Esophagus muscularis mucosa (tissue), 4 donors: ENCODE measurements at regions not wholly inside any gene's neighbourhood (a gene's known extent, or its start where the extent isn't known, plus 50 kb on each side); places are given as distances from the start of the nearest gene placed in this dataset.

Source experiments
- DNase-seq: peaks from one replicate; pipeline ENCODE4 v3.0.0-alpha.2; 2017; ENCODE audit errors: extremely low spot score
- H3K27ac ChIP-seq, 4 donors: fragments of 200-600 bp; sonication (generic); replicated peaks in 1 of 4; 1 replicate in 3 of 4; 2 replicates in 1 of 4; pipeline ENCODE4 v1.5.1; 2016 to 2019; ENCODE audit warnings: mild to moderate bottlenecking in 1 of 4
- H3K27me3 ChIP-seq, 4 donors: fragments of 200-600 bp; sonication (generic); one replicate each; pipeline versions ENCODE4 v1.5.1 to v1.6.0; 2016 to 2019
- H3K36me3 ChIP-seq, 4 donors: fragments of 200-600 bp; sonication (generic); one replicate each; pipeline ENCODE4 v1.5.1; 2016 to 2019
- H3K4me1 ChIP-seq, 4 donors: fragments of 200-600 bp; sonication (generic); one replicate each; pipeline ENCODE4 v1.5.1; 2016 to 2019
- H3K4me3 ChIP-seq, 4 donors: fragments of 200-600 bp; sonication (generic); 1 replicate in 2 of 4; 2 replicates in 2 of 4; pipeline ENCODE4 v1.5.1; 2016 to 2019; ENCODE audit warnings: mild to moderate bottlenecking in 4 of 4, moderate library complexity in 1 of 4
- H3K9me3 ChIP-seq, 4 donors: fragments of 200-600 bp; sonication (generic); 1 replicate in 3 of 4; 2 replicates in 1 of 4; pipeline ENCODE4 v1.5.1; 2016 to 2019
- CTCF ChIP-seq, 3 experiments: fragments of 200-600 bp in 2 of 3; fragments of 450-650 bp in 1 of 3; sonication (generic) in 2 of 3; IDR thresholded peaks; one replicate each; pipeline ENCODE4 v1.5.1; 2017 to 2019; ENCODE audit warnings: antibody characterized with exemption in 3 of 3, mild to moderate bottlenecking in 2 of 3, moderate library complexity in 1 of 3
- EP300 ChIP-seq: sonication (generic); formaldehyde crosslinking; IDR thresholded peaks from one replicate; pipeline ENCODE4 v1.6.1; 2017; ENCODE audit warnings: antibody characterized with exemption
- POLR2A ChIP-seq: fragments of 450-650 bp; IDR thresholded peaks from one replicate; pipeline ENCODE4 v1.6.1; 2017; ENCODE audit warnings: antibody characterized with exemption, moderate library complexity, mild to moderate bottlenecking, low read depth
- POLR2AphosphoS5 ChIP-seq, 2 donors: sonication (generic); formaldehyde crosslinking; IDR thresholded peaks; one replicate each; pipeline ENCODE4 v1.6.1; 2017; ENCODE audit warnings: antibody characterized with exemption in 2 of 2
- WGBS: methylation state at CpG from one replicate; pipeline ENCODE4 v1.1.5; 2018; 5-methylcytosine and 5-hydroxymethylcytosine counted together
- intact Hi-C: fragments of 100-400 bp; cut with DNase I; formaldehyde crosslinking; loops from one replicate; pipeline ENCODE4 v1.15.1; 2023

DNA sequence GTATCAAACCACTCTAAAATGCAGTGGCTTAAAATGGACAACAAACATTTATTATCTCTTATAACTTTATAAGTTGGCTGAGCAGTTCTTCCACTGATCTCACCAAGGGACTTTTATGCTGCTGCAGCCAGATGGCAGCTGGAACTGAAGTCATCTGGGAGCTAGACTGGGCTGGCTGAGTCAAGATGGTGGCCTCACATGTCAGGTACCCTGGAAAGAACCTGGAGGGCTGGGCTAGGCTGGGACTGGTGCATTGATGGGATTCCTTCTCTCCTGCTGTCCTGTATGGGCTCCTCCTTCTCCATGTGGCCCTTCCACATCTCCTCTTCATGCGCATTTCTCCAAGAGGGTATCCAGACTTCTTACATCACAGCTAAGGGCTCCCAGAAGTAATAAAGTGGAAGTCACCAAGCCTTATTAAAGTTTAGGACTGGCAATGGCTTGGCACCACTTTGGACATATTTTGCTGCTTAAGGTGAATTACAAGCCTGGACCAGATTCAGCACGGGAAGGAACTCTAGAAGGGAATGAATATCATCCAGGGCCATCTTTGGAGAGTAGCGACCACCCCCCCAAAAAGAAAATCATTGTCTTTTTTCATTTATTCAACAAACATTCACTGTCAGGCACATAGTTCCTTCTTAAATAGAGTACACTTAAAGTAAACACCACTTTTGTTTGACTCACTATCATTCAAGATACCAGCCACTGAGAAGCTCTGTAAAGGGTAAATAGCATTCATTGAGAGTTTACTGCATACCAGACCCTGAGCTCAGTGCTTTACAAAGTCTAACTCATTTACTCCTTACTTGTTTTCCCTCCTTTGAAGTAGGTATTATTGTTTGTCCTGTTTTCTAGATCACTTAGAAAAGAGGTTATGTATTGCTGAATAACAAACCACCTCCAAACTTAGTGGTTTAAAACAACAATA lies 138.0 kb downstream of the ZFP36L2 start:
- DNase-seq: no peak
- intact Hi-C loops: loop anchor here (5.0 kb wide), 1 partner anchor 139 kb away; the partner anchor contains the start of gene ZFP36L2
- Histone ChIP-seq H3K4me1 (peaks cover 42 to 51% (median 48%) of the 10 kb centered on the region in 4 donors), H3K4me3 (no peak overlapping the region), H3K27me3 (no peaks in the 10 kb centered on the region), H3K36me3 (no peaks in the 10 kb centered on the region), H3K9me3 (peaks cover 0 to 7% (median 3%) of the 10 kb centered on the region in 4 donors), H3K27ac (peak overlapping the region; percentile 88 to 95 (median 91))
- WGBS: 92% methylated on average over 3 of the region's 3 CpGs
- no peak for TF ChIP-seq POLR2A
- TF ChIP-seq POLR2AphosphoS5 (IDR thresholded peaks at IDR 0.05): no peak
- no peak for TF ChIP-seq CTCF (IDR thresholded peaks at IDR 0.05)
- TF ChIP-seq EP300: no peak

- DNase-seq: no peak
- TF ChIP-seq POLR2A: no peak
- TF ChIP-seq POLR2AphosphoS5 (IDR thresholded peaks at IDR 0.05): no peak
- TF ChIP-seq EP300: no peak
- TF ChIP-seq CTCF (IDR thresholded peaks at IDR 0.05): no peak
- H3K36me3 ChIP-seq: no peaks in the 10 kb centered on the region
- no peaks in the 10 kb centered on the region for H3K27me3 ChIP-seq
- intact Hi-C loops: loop anchor here (5.0 kb wide), 1 partner anchor 140 kb away; the partner anchor contains the start of gene ZFP36L2
- H3K4me3 ChIP-seq: no peak overlapping the region
- H3K4me1 ChIP-seq: peaks cover 52 to 61% (median 58%) of the 10 kb centered on the region in 4 donors
- H3K27ac ChIP-seq: peak overlapping the region; percentile 88 to 95 (median 91)
- WGBS: 88% methylated on average over 3 of the region's 3 CpGs
- H3K9me3 ChIP-seq: peaks cover 0 to 7% (median 3%) of the 10 kb centered on the region in 4 donors
These were observed 139.0 kb downstream of the ZFP36L2 start for GRCh38 chr2:43087413-43087812.

DNA sequence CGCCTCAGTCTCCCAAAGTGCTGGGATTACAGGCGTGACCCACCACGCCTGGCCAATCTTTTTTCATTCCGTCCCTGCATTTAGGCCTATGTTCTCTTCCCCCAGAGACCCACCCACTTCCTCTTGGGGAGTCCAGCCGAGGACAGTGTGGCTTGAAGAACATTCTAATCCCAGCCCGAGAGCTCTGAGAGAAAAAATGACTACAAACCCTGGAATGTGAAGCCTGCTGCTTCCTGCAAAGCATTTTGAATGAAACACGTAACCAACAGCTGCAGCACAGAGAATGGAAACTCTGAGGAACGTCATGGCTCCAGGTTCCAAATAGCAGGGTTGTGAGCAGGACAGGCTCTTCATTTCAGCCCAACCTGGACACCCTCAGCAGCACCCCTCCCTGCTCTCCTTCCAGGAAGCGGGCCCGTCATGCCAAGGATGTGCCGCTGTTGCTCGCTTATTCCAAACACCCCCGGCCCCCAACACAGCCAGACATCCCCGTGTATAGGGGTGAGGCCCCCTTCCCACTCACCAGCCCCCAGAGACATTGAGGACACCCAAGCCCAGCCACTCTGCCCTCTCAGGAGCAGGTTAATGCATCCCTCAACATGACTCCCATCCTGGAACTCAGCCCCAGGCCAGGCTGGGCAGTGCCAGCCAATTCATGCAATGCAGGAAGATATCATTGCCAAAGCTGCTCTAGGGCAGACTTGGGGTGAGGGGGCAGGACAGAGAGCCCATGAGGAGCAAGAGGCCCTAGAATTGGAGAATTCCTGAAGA lies 139.8 kb downstream of the ZFP36L2 start:
- H3K4me1 ChIP-seq: peaks cover 59 to 69% (median 65%) of the 10 kb centered on the region in 4 donors
- TF ChIP-seq POLR2A: no peak
- peak; percentile 93 for TF ChIP-seq POLR2AphosphoS5 (IDR thresholded peaks at IDR 0.05)
- peak in 1 of 3 experiments; percentile 5 for TF ChIP-seq CTCF (IDR thresholded peaks at IDR 0.05)
- TF ChIP-seq EP300: peak; percentile 86
- H3K36me3 ChIP-seq: no peaks in the 10 kb centered on the region
- H3K27ac ChIP-seq: peak overlapping the region; percentile 88 to 95 (median 91)
- H3K27me3 ChIP-seq: no peaks in the 10 kb centered on the region
- intact Hi-C loops: loop anchor here (5.0 kb wide), 1 partner anchor 141 kb away; the partner anchor contains the start of gene ZFP36L2
- H3K9me3 ChIP-seq: peaks cover 0 to 7% (median 3%) of the 10 kb centered on the region in 4 donors
- 20% methylated on average over 14 of the region's 14 CpGs for WGBS
- peak overlapping the region in 1 of 4 donors; percentile 10 for H3K4me3 ChIP-seq
- DNase-seq: no peak

GRCh38 chr2:43085929-43086328 lies 140.5 kb downstream of the ZFP36L2 start:
- no peak for TF ChIP-seq EP300
- H3K4me3 ChIP-seq: no peak overlapping the region
- H3K9me3 ChIP-seq: peaks cover 0 to 6% (median 2%) of the 10 kb centered on the region in 4 donors
- DNase-seq: no peak
- H3K4me1 ChIP-seq: peaks cover 59 to 76% (median 72%) of the 10 kb centered on the region in 4 donors
- H3K27me3 ChIP-seq: no peaks in the 10 kb centered on the region
- 67% methylated on average over 8 of the region's 8 CpGs for WGBS
- no peaks in the 10 kb centered on the region for H3K36me3 ChIP-seq
- intact Hi-C loops: loop anchor here (5.0 kb wide), 1 partner anchor 141 kb away; the partner anchor contains the start of gene ZFP36L2
- H3K27ac ChIP-seq: peak overlapping the region; percentile 88 to 95 (median 91)

- 89% methylated on average over 11 of the region's 11 CpGs for WGBS
- intact Hi-C loops: loop anchor here (5.0 kb wide), 1 partner anchor 142 kb away; the partner anchor contains the start of gene ZFP36L2
- Histone ChIP-seq H3K36me3 (no peaks in the 10 kb centered on the region), H3K4me3 (no peak overlapping the region), H3K27me3 (no peaks in the 10 kb centered on the region), H3K27ac (peak overlapping the region; percentile 88 to 95 (median 91)), H3K9me3 (peaks cover 0 to 2% (median under 1%) of the 10 kb centered on the region in 4 donors), H3K4me1 (peaks cover 59 to 80% (median 74%) of the 10 kb centered on the region in 4 donors)
- no peak for TF ChIP-seq EP300
- no peak for TF ChIP-seq POLR2A
- no peak for TF ChIP-seq CTCF (IDR thresholded peaks at IDR 0.05)
- no peak for TF ChIP-seq POLR2AphosphoS5 (IDR thresholded peaks at IDR 0.05)
- DNase-seq: no peak
These were observed 140.9 kb downstream of the ZFP36L2 start for GRCh38 chr2:43085505-43085904.
